ENCODE measurements at regions not wholly inside any gene's neighbourhood (a gene's known extent, or its start where the extent isn't known, plus 50 kb on each side); places are given as distances from the start of the nearest gene placed in this dataset.

DNA sequence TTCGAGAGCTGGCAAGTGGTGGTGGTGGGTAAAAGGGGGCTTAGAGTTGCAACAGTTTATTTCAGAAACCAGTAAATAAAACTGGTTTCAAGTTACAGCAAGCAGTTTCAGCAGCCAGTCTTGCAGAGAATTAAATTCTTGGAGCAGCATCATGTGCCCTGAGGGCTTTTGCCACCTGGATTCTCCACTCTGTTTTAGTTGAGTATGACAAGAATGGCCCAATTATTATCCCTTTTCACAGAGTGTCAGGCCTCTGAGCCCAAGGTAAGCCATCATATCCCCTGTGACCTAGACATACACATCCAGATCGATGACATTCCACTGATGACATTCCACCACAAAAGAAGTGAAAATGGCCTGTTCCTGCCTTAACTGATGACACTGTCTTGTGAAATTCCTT, 72.8 kb upstream of the FANCL start:
- no peak overlapping the region for H3K27ac ChIP-seq (ENCODE audit: low read length)
- H3K4me2 ChIP-seq (ENCODE audit: insufficient read depth, low read length) = no peak overlapping the region
- no peak overlapping the region for H2AFZ ChIP-seq (ENCODE audit: low read depth, low read length)
- no peaks in the 10 kb centered on the region for H3K9me3 ChIP-seq (ENCODE audit: insufficient read depth, low read length, severe bottlenecking)
- DNase-seq (no peak), ATAC-seq (ENCODE audit: insufficient read depth, low read depth) (no peak)
- no peak for TF ChIP-seq EZH2 (IDR thresholded peaks at IDR 0.05; ENCODE audit: borderline replicate concordance, low read depth, low read length, severe bottlenecking)
- TF ChIP-seq, protein P1, sequence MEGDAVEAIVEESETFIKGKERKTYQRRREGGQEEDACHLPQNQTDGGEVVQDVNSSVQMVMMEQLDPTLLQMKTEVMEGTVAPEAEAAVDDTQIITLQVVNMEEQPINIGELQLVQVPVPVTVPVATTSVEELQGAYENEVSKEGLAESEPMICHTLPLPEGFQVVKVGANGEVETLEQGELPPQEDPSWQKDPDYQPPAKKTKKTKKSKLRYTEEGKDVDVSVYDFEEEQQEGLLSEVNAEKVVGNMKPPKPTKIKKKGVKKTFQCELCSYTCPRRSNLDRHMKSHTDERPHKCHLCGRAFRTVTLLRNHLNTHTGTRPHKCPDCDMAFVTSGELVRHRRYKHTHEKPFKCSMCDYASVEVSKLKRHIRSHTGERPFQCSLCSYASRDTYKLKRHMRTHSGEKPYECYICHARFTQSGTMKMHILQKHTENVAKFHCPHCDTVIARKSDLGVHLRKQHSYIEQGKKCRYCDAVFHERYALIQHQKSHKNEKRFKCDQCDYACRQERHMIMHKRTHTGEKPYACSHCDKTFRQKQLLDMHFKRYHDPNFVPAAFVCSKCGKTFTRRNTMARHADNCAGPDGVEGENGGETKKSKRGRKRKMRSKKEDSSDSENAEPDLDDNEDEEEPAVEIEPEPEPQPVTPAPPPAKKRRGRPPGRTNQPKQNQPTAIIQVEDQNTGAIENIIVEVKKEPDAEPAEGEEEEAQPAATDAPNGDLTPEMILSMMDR (IDR thresholded peaks at IDR 0.05; ENCODE audit: borderline replicate concordance, extremely low read depth, low read length, poor library complexity, severe bottlenecking) = no peak
- no peaks in the 10 kb centered on the region for H3K4me1 ChIP-seq (ENCODE audit: insufficient read depth, low read length)
- no peak overlapping the region for H3K9ac ChIP-seq (ENCODE audit: low read depth, low read length)
- H3K79me2 ChIP-seq (ENCODE audit: insufficient read depth, low read length) = no peaks in the 10 kb centered on the region
- H3K36me3 ChIP-seq (ENCODE audit: insufficient read depth, low read length) = no peaks in the 10 kb centered on the region
- no peaks in the 10 kb centered on the region for H3K27me3 ChIP-seq (ENCODE audit: insufficient read depth, low read length, poor library complexity)
- no peaks in the 10 kb centered on the region for H4K20me1 ChIP-seq (ENCODE audit: insufficient read depth, low read length)
- no peak overlapping the region for H3K4me3 ChIP-seq (ENCODE audit: low read depth in 1 of 2, low read length in 2 of 2)

DNA sequence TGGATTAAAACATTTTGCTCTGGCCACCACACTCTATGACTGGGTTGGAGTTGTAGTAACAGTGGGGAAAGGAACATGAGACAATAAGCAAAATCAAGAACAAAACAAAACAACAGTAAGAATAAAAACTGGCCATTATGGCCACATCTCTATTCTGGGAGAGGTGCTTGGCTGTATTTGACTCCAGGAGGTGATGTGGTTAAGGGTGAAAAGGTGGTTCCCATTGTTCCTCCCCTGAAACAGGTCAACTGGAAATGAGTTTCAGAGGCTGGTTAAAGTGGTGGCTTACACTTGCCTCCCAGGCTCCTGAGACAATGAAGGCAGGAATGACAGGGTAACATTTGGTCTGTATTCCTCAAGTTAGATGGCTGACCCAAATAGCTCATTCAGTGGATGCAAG, 67.3 kb upstream of the FANCL start:
- H3K27me3 ChIP-seq (ENCODE audit: insufficient read depth, low read length, poor library complexity) = peaks cover 4% of the 10 kb centered on the region
- no peak for TF ChIP-seq EZH2 (IDR thresholded peaks at IDR 0.05; ENCODE audit: borderline replicate concordance, low read depth, low read length, severe bottlenecking)
- TF ChIP-seq, protein P1 (IDR thresholded peaks at IDR 0.05; ENCODE audit: borderline replicate concordance, extremely low read depth, low read length, poor library complexity, severe bottlenecking) = no peak
- H4K20me1 ChIP-seq (ENCODE audit: insufficient read depth, low read length) = no peaks in the 10 kb centered on the region
- H3K4me1 ChIP-seq (ENCODE audit: insufficient read depth, low read length) = no peaks in the 10 kb centered on the region
- H3K79me2 ChIP-seq (ENCODE audit: insufficient read depth, low read length) = no peaks in the 10 kb centered on the region
- no peaks in the 10 kb centered on the region for H3K9me3 ChIP-seq (ENCODE audit: insufficient read depth, low read length, severe bottlenecking)
- no peaks in the 10 kb centered on the region for H3K36me3 ChIP-seq (ENCODE audit: insufficient read depth, low read length)
- no peak overlapping the region for H3K27ac ChIP-seq (ENCODE audit: low read length)
- DNase-seq (no peak), ATAC-seq (ENCODE audit: insufficient read depth, low read depth) (no peak)
- H3K4me3 ChIP-seq (ENCODE audit: low read depth in 1 of 2, low read length in 2 of 2) = no peak overlapping the region
- H3K9ac ChIP-seq (ENCODE audit: low read depth, low read length) = no peak overlapping the region
- no peak overlapping the region for H2AFZ ChIP-seq (ENCODE audit: low read depth, low read length)
- H3K4me2 ChIP-seq (ENCODE audit: insufficient read depth, low read length) = no peak overlapping the region

DNA sequence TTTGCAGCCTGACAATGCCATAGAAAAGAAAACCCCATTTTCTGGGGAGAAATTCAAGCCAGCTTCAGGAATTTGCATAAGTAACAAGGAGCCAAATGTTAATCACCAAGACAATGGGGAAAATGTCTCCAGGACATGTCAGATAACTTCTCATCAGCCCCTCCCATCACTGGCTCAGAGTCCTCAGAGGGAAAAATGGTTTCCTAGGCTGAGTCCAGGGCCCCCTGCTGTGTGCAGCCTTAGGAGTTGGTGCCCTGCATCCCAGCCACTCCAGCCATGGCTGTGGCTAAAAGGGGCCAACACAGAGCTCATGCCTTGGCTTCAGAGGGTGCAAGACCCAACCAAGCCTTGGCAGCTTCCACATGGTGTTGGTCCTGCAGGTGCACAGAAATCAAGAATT, 63.7 kb upstream of the FANCL start:
- TF ChIP-seq EZH2 (IDR thresholded peaks at IDR 0.05; ENCODE audit: borderline replicate concordance, low read depth, low read length, severe bottlenecking) = no peak
- TF ChIP-seq, protein P1 (IDR thresholded peaks at IDR 0.05; ENCODE audit: borderline replicate concordance, extremely low read depth, low read length, poor library complexity, severe bottlenecking) = no peak
- no peaks in the 10 kb centered on the region for H3K36me3 ChIP-seq (ENCODE audit: insufficient read depth, low read length)
- H3K4me3 ChIP-seq (ENCODE audit: low read depth in 1 of 2, low read length in 2 of 2) = no peak overlapping the region
- ATAC-seq (ENCODE audit: insufficient read depth, low read depth) (no peak), DNase-seq (no peak)
- no peak overlapping the region for H3K27ac ChIP-seq (ENCODE audit: low read length)
- no peaks in the 10 kb centered on the region for H3K79me2 ChIP-seq (ENCODE audit: insufficient read depth, low read length)
- no peaks in the 10 kb centered on the region for H4K20me1 ChIP-seq (ENCODE audit: insufficient read depth, low read length)
- H3K4me1 ChIP-seq (ENCODE audit: insufficient read depth, low read length) = no peaks in the 10 kb centered on the region
- no peak overlapping the region for H2AFZ ChIP-seq (ENCODE audit: low read depth, low read length)
- H3K9ac ChIP-seq (ENCODE audit: low read depth, low read length) = no peak overlapping the region
- no peak overlapping the region for H3K4me2 ChIP-seq (ENCODE audit: insufficient read depth, low read length)
- H3K9me3 ChIP-seq (ENCODE audit: insufficient read depth, low read length, severe bottlenecking) = no peaks in the 10 kb centered on the region
- H3K27me3 ChIP-seq (ENCODE audit: insufficient read depth, low read length, poor library complexity) = peaks cover 4% of the 10 kb centered on the region

DNA sequence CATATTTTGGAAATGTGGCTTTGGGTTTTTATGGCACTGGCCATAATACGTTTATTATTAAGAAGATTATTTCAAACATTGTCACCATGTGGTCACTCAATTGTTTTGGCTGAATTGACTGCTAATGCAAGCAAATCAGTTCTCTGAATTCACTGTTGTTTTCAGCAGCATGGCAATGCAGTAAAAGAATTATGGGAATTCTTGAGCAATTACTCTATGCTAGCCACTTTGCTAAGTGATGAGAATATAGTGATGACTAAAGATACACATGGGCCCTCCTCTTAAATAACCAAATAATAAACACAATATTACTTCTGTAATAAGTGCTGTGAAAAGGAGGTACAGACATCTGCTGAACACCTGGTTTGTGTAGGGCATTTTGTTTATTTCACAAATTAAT, 58.0 kb upstream of the FANCL start:
- Histone ChIP-seq H3K4me2 (ENCODE audit: insufficient read depth, low read length) (no peak overlapping the region), H4K20me1 (ENCODE audit: insufficient read depth, low read length) (no peaks in the 10 kb centered on the region), H2AFZ (ENCODE audit: low read depth, low read length) (no peak overlapping the region), H3K27me3 (ENCODE audit: insufficient read depth, low read length, poor library complexity) (no peaks in the 10 kb centered on the region), H3K4me3 (ENCODE audit: low read depth in 1 of 2, low read length in 2 of 2) (no peak overlapping the region), H3K9ac (ENCODE audit: low read depth, low read length) (no peak overlapping the region), H3K9me3 (ENCODE audit: insufficient read depth, low read length, severe bottlenecking) (no peaks in the 10 kb centered on the region), H3K27ac (ENCODE audit: low read length) (no peak overlapping the region), H3K79me2 (ENCODE audit: insufficient read depth, low read length) (no peaks in the 10 kb centered on the region), H3K4me1 (ENCODE audit: insufficient read depth, low read length) (no peaks in the 10 kb centered on the region), H3K36me3 (ENCODE audit: insufficient read depth, low read length) (no peaks in the 10 kb centered on the region)
- ATAC-seq (ENCODE audit: insufficient read depth, low read depth) (no peak), DNase-seq (no peak)
- TF ChIP-seq EZH2 (IDR thresholded peaks at IDR 0.05; ENCODE audit: borderline replicate concordance, low read depth, low read length, severe bottlenecking) = no peak
- TF ChIP-seq, protein P1 (IDR thresholded peaks at IDR 0.05; ENCODE audit: borderline replicate concordance, extremely low read depth, low read length, poor library complexity, severe bottlenecking) = no peak
